Colonic mucosa (tissue), 4 donors: ENCODE measurements at regions not wholly inside any gene's neighbourhood (a gene's known extent, or its start where the extent isn't known, plus 50 kb on each side); places are given as distances from the start of the nearest gene placed in this dataset.

ENCODE experiments used
- DNase-seq: peaks from one replicate; pipeline ENCODE4 v3.0.0-alpha.2; 2020
- H3K27ac ChIP-seq: fragments of 200-600 bp; one replicate; pipeline ENCODE4 v1.8.0; 2021
- H3K27me3 ChIP-seq: fragments of 200-600 bp; one replicate; pipeline ENCODE4 v1.8.0; 2021
- H3K36me3 ChIP-seq: fragments of 200-600 bp; one replicate; pipeline ENCODE4 v1.8.0; 2021
- H3K4me1 ChIP-seq: fragments of 200-600 bp; one replicate; pipeline ENCODE4 v1.8.0; 2021; ENCODE audit warnings: mild to moderate bottlenecking
- H3K4me3 ChIP-seq: fragments of 200-600 bp; one replicate; pipeline ENCODE4 v1.8.0; 2021
- H3K9ac ChIP-seq, 2 donors: one replicate each; pipeline ENCODE4 v1.7.0; 2013; ENCODE audit warnings: control low read depth in 2 of 2, low read depth in 2 of 2, low read length in 2 of 2
- H3K9me3 ChIP-seq: fragments of 200-600 bp; one replicate; pipeline ENCODE4 v1.8.0; 2021
- CTCF ChIP-seq: fragments of 200-600 bp; IDR thresholded peaks from one replicate; pipeline ENCODE4 v1.8.0; 2022; ENCODE audit warnings: antibody characterized with exemption, mild to moderate bottlenecking
- intact Hi-C: fragments of 100-400 bp; cut with DNase I; formaldehyde crosslinking; loops from one replicate; pipeline ENCODE4 v1.14.1; 2022
- donor health status: healthy.
- donor health status: DM: no; HTN: no; CAD: no.
- donor health status: DM: no; HTN: no; CAD: no.

- intact Hi-C loops, result no loop called here
- no peak overlapping the region for H3K9ac ChIP-seq
- H3K36me3 ChIP-seq, result no peaks in the 10 kb centered on the region
- no peak for TF ChIP-seq CTCF
- DNase-seq, result no peak
- H3K27me3 ChIP-seq, result no peaks in the 10 kb centered on the region
- H3K4me1 ChIP-seq, result no peaks in the 10 kb centered on the region
- H3K4me3 ChIP-seq, result no peak overlapping the region
- H3K27ac ChIP-seq, result no peak overlapping the region
- no peaks in the 10 kb centered on the region for H3K9me3 ChIP-seq
Measured at GRCh38 chr1:209402697-209403096, 180.8 kb upstream of the CAMK1G start.

GRCh38 chr1:209403921-209404320 is 179.6 kb upstream of the CAMK1G start:
- Histone ChIP-seq H3K36me3 (no peaks in the 10 kb centered on the region), H3K9ac (no peak overlapping the region), H3K27ac (no peak overlapping the region), H3K4me1 (no peaks in the 10 kb centered on the region), H3K9me3 (no peaks in the 10 kb centered on the region), H3K4me3 (no peak overlapping the region), H3K27me3 (no peaks in the 10 kb centered on the region)
- intact Hi-C loops, result no loop called here
- no peak for TF ChIP-seq CTCF
- DNase-seq, result no peak

GRCh38 chr1:209404577-209404976 is 178.9 kb upstream of the CAMK1G start:
- H3K27me3 ChIP-seq, result no peaks in the 10 kb centered on the region
- no peaks in the 10 kb centered on the region for H3K4me1 ChIP-seq
- H3K9ac ChIP-seq, result no peak overlapping the region
- H3K9me3 ChIP-seq, result no peaks in the 10 kb centered on the region
- intact Hi-C loops, result no loop called here
- DNase-seq, result no peak
- no peak overlapping the region for H3K27ac ChIP-seq
- H3K36me3 ChIP-seq, result no peaks in the 10 kb centered on the region
- no peak for TF ChIP-seq CTCF
- no peak overlapping the region for H3K4me3 ChIP-seq

- H3K9ac ChIP-seq, result no peak overlapping the region
- TF ChIP-seq CTCF, result no peak
- H3K4me3 ChIP-seq, result no peak overlapping the region
- H3K9me3 ChIP-seq, result no peaks in the 10 kb centered on the region
- no peak for DNase-seq
- H3K36me3 ChIP-seq, result no peaks in the 10 kb centered on the region
- intact Hi-C loops, result no loop called here
- no peaks in the 10 kb centered on the region for H3K27me3 ChIP-seq
- H3K4me1 ChIP-seq, result no peaks in the 10 kb centered on the region
- H3K27ac ChIP-seq, result no peak overlapping the region
Measured at GRCh38 chr1:209405183-209405814, 178.2 kb upstream of the CAMK1G start.

GRCh38 chr1:209406168-209406567 is 177.3 kb upstream of the CAMK1G start:
- Histone ChIP-seq H3K36me3 (no peaks in the 10 kb centered on the region), H3K4me3 (no peak overlapping the region), H3K9ac (no peak overlapping the region), H3K9me3 (no peaks in the 10 kb centered on the region), H3K27ac (no peak overlapping the region), H3K4me1 (no peaks in the 10 kb centered on the region), H3K27me3 (no peaks in the 10 kb centered on the region)
- intact Hi-C loops, result no loop called here
- no peak for DNase-seq
- no peak for TF ChIP-seq CTCF
